Activated CD4-positive, alpha-beta memory T cell treated with anti-CD3 and anti-CD28 coated beads, Interleukin-2, amount 10 ng/mL, durations not matched to agents 7 days and 5 days (primary cell): ENCODE measurements at regions not wholly inside any gene's neighbourhood (a gene's known extent, or its start where the extent isn't known, plus 50 kb on each side); places are given as distances from the start of the nearest gene placed in this dataset.

Experiments
- CTCF ChIA-PET: fragments of 350-600 bp; sonication (Branson Sonifier 250); formaldehyde crosslinking; loops from one replicate; lab custom pipeline; 2021; ENCODE audit warnings: antibody characterized with exemption, inconsistent platforms; lab: Charles Lee
- POLR2A ChIA-PET: fragments of 350-600 bp; sonication (Branson Sonifier 250); formaldehyde crosslinking; loops from one replicate; lab custom pipeline; 2021; ENCODE audit warnings: antibody characterized with exemption; lab: Charles Lee
- DNase-seq: peaks from one replicate; pipeline ENCODE4 v3.0.0-alpha.2; 2020
- H3K27ac Mint-ChIP-seq: one replicate; pipeline ENCODE4 v1.8.0; 2021; ENCODE audit warnings: mild to moderate bottlenecking, mixed read lengths
- H3K27me3 Mint-ChIP-seq: one replicate; pipeline ENCODE4 v1.8.0; 2021; ENCODE audit warnings: mixed read lengths
- H3K36me3 Mint-ChIP-seq: one replicate; pipeline ENCODE4 v1.8.0; 2021; ENCODE audit warnings: low read depth, mixed read lengths
- H3K4me1 Mint-ChIP-seq: one replicate; pipeline ENCODE4 v1.8.0; 2021; ENCODE audit warnings: mixed read lengths
- H3K4me3 Mint-ChIP-seq: one replicate; pipeline ENCODE4 v1.8.0; 2021; ENCODE audit warnings: mild to moderate bottlenecking, mixed read lengths
- H3K9me3 Mint-ChIP-seq: one replicate; pipeline ENCODE4 v1.8.0; 2021; ENCODE audit warnings: mixed read lengths

- DNase-seq, result no peak
- Mint-ChIP-seq H3K4me3 (no peak overlapping the region), H3K4me1 (no peaks in the 10 kb centered on the region), H3K27ac (no peak overlapping the region), H3K36me3 (no peaks in the 10 kb centered on the region), H3K27me3 (no peaks in the 10 kb centered on the region), H3K9me3 (no peaks in the 10 kb centered on the region)
- ChIA-PET POLR2A (no interaction called here), CTCF (no interaction called here)
These were observed 242.9 kb upstream of the GK2 start for GRCh38 chr4:79650794-79651431.

GRCh38 chr4:79650217-79650616 is 242.2 kb upstream of the GK2 start:
- Mint-ChIP-seq H3K4me3 (no peak overlapping the region), H3K9me3 (no peaks in the 10 kb centered on the region), H3K36me3 (no peaks in the 10 kb centered on the region), H3K27ac (no peak overlapping the region), H3K27me3 (no peaks in the 10 kb centered on the region), H3K4me1 (no peaks in the 10 kb centered on the region)
- ChIA-PET CTCF (no interaction called here), POLR2A (no interaction called here)
- no peak for DNase-seq

GRCh38 chr4:79645942-79646341 is 237.9 kb upstream of the GK2 start:
- no peaks in the 10 kb centered on the region for H3K27me3 Mint-ChIP-seq
- ChIA-PET POLR2A (no interaction called here), CTCF (no interaction called here)
- no peak for DNase-seq
- no peaks in the 10 kb centered on the region for H3K36me3 Mint-ChIP-seq
- no peaks in the 10 kb centered on the region for H3K9me3 Mint-ChIP-seq
- H3K27ac Mint-ChIP-seq, result no peak overlapping the region
- no peaks in the 10 kb centered on the region for H3K4me1 Mint-ChIP-seq
- no peak overlapping the region for H3K4me3 Mint-ChIP-seq

GRCh38 chr4:79638735-79639134 is 230.7 kb upstream of the GK2 start:
- Mint-ChIP-seq H3K9me3 (no peaks in the 10 kb centered on the region), H3K27ac (no peak overlapping the region), H3K27me3 (peaks cover 8% of the 10 kb centered on the region), H3K4me3 (no peak overlapping the region), H3K4me1 (no peaks in the 10 kb centered on the region), H3K36me3 (no peaks in the 10 kb centered on the region)
- ChIA-PET POLR2A (no interaction called here), CTCF (no interaction called here)
- no peak for DNase-seq

- Mint-ChIP-seq H3K4me3 (no peak overlapping the region), H3K36me3 (no peaks in the 10 kb centered on the region), H3K27me3 (peaks cover 10% of the 10 kb centered on the region), H3K9me3 (no peaks in the 10 kb centered on the region), H3K27ac (no peak overlapping the region), H3K4me1 (no peaks in the 10 kb centered on the region)
- ChIA-PET CTCF (no interaction called here), POLR2A (no interaction called here)
- DNase-seq, result no peak
These were observed 229.0 kb upstream of the GK2 start for GRCh38 chr4:79636991-79637390.

GRCh38 chr4:79634111-79634510 is 226.1 kb upstream of the GK2 start:
- H3K4me1 Mint-ChIP-seq, result no peaks in the 10 kb centered on the region
- no peak overlapping the region for H3K4me3 Mint-ChIP-seq
- ChIA-PET POLR2A (no interaction called here), CTCF (no interaction called here)
- DNase-seq, result no peak
- no peaks in the 10 kb centered on the region for H3K9me3 Mint-ChIP-seq
- H3K27me3 Mint-ChIP-seq, result peaks cover 15% of the 10 kb centered on the region
- no peak overlapping the region for H3K27ac Mint-ChIP-seq
- no peaks in the 10 kb centered on the region for H3K36me3 Mint-ChIP-seq

GRCh38 chr4:79632114-79632513 is 224.1 kb upstream of the GK2 start:
- no peak for DNase-seq
- CTCF ChIA-PET, result no interaction called here
- Mint-ChIP-seq H3K27ac (no peak overlapping the region), H3K36me3 (no peaks in the 10 kb centered on the region), H3K27me3 (peaks cover 12% of the 10 kb centered on the region), H3K9me3 (no peaks in the 10 kb centered on the region), H3K4me3 (no peak overlapping the region), H3K4me1 (no peaks in the 10 kb centered on the region)
- POLR2A ChIA-PET, result no interaction called here

GRCh38 chr4:79626611-79627010 is 218.6 kb upstream of the GK2 start:
- Mint-ChIP-seq H3K27ac (no peak overlapping the region), H3K4me1 (no peaks in the 10 kb centered on the region), H3K4me3 (no peak overlapping the region), H3K27me3 (peaks cover 11% of the 10 kb centered on the region), H3K9me3 (no peaks in the 10 kb centered on the region), H3K36me3 (no peaks in the 10 kb centered on the region)
- DNase-seq, result no peak
- CTCF ChIA-PET, result no interaction called here
- POLR2A ChIA-PET, result no interaction called here

GRCh38 chr4:79626101-79626500 is 218.1 kb upstream of the GK2 start:
- no peak for DNase-seq
- H3K4me1 Mint-ChIP-seq, result no peaks in the 10 kb centered on the region
- no peaks in the 10 kb centered on the region for H3K36me3 Mint-ChIP-seq
- no peak overlapping the region for H3K4me3 Mint-ChIP-seq
- no peaks in the 10 kb centered on the region for H3K9me3 Mint-ChIP-seq
- CTCF ChIA-PET, result no interaction called here
- no peak overlapping the region for H3K27ac Mint-ChIP-seq
- POLR2A ChIA-PET, result no interaction called here
- H3K27me3 Mint-ChIP-seq, result peaks cover 10% of the 10 kb centered on the region

- CTCF ChIA-PET, result no interaction called here
- POLR2A ChIA-PET, result no interaction called here
- no peak for DNase-seq
- H3K4me1 Mint-ChIP-seq, result no peaks in the 10 kb centered on the region
- peaks cover 12% of the 10 kb centered on the region for H3K27me3 Mint-ChIP-seq
- H3K36me3 Mint-ChIP-seq, result no peaks in the 10 kb centered on the region
- no peak overlapping the region for H3K27ac Mint-ChIP-seq
- no peak overlapping the region for H3K4me3 Mint-ChIP-seq
- no peaks in the 10 kb centered on the region for H3K9me3 Mint-ChIP-seq
These were observed 217.3 kb upstream of the GK2 start for GRCh38 chr4:79625361-79625760.

- Mint-ChIP-seq H3K4me1 (no peaks in the 10 kb centered on the region), H3K4me3 (no peak overlapping the region), H3K27me3 (peaks cover 13% of the 10 kb centered on the region), H3K36me3 (no peaks in the 10 kb centered on the region), H3K27ac (no peak overlapping the region), H3K9me3 (no peaks in the 10 kb centered on the region)
- POLR2A ChIA-PET, result no interaction called here
- DNase-seq, result no peak
- CTCF ChIA-PET, result no interaction called here
These were observed 215.2 kb upstream of the GK2 start for GRCh38 chr4:79623021-79623870.

- ChIA-PET CTCF (no interaction called here), POLR2A (no interaction called here)
- H3K9me3 Mint-ChIP-seq, result no peaks in the 10 kb centered on the region
- H3K36me3 Mint-ChIP-seq, result no peaks in the 10 kb centered on the region
- no peak for DNase-seq
- peaks cover 16% of the 10 kb centered on the region for H3K27me3 Mint-ChIP-seq
- H3K4me3 Mint-ChIP-seq, result no peak overlapping the region
- H3K4me1 Mint-ChIP-seq, result no peaks in the 10 kb centered on the region
- no peak overlapping the region for H3K27ac Mint-ChIP-seq
These were observed 213.0 kb upstream of the GK2 start for GRCh38 chr4:79621061-79621460.

GRCh38 chr4:79620617-79621016 is 212.6 kb upstream of the GK2 start:
- no peak overlapping the region for H3K27ac Mint-ChIP-seq
- DNase-seq, result no peak

More at GRCh38 chr4:79620617-79621016, 212.6 kb upstream of the GK2 start:
- ChIA-PET POLR2A (no interaction called here), CTCF (no interaction called here)
- H3K4me1 Mint-ChIP-seq, result no peaks in the 10 kb centered on the region
- no peaks in the 10 kb centered on the region for H3K9me3 Mint-ChIP-seq
- H3K36me3 Mint-ChIP-seq, result no peaks in the 10 kb centered on the region
- H3K27me3 Mint-ChIP-seq, result peaks cover 15% of the 10 kb centered on the region
- H3K4me3 Mint-ChIP-seq, result no peak overlapping the region
